ENCODE measurements at regions not wholly inside any gene's neighbourhood (a gene's known extent, or its start where the extent isn't known, plus 50 kb on each side); places are given as distances from the start of the nearest gene placed in this dataset.

GRCh38 chr7:24019841-24020240, 264.1 kb upstream of the NPY start:
- no peak for DNase-seq (ENCODE audit: low spot score in 2 of 2)
- intact Hi-C loops (cut with DNase I; ENCODE audit: low total_unique reads) = no loop called here
- no peaks in the 10 kb centered on the region for H3K27me3 ChIP-seq
- H3K27ac ChIP-seq = no peak overlapping the region
- H3K4me1 ChIP-seq = no peaks in the 10 kb centered on the region
- no peaks in the 10 kb centered on the region for H3K36me3 ChIP-seq
- no peaks in the 10 kb centered on the region for H3K9me3 ChIP-seq
- H3K4me3 ChIP-seq = no peak overlapping the region
- TF ChIP-seq POLR2A (IDR thresholded peaks at IDR 0.05) (no peak), POLR2AphosphoS5 (IDR thresholded peaks at IDR 0.05) (no peak)
- TF ChIP-seq, protein P1, sequence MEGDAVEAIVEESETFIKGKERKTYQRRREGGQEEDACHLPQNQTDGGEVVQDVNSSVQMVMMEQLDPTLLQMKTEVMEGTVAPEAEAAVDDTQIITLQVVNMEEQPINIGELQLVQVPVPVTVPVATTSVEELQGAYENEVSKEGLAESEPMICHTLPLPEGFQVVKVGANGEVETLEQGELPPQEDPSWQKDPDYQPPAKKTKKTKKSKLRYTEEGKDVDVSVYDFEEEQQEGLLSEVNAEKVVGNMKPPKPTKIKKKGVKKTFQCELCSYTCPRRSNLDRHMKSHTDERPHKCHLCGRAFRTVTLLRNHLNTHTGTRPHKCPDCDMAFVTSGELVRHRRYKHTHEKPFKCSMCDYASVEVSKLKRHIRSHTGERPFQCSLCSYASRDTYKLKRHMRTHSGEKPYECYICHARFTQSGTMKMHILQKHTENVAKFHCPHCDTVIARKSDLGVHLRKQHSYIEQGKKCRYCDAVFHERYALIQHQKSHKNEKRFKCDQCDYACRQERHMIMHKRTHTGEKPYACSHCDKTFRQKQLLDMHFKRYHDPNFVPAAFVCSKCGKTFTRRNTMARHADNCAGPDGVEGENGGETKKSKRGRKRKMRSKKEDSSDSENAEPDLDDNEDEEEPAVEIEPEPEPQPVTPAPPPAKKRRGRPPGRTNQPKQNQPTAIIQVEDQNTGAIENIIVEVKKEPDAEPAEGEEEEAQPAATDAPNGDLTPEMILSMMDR (IDR thresholded peaks at IDR 0.05) = no peak

GRCh38 chr7:24024276-24025068, 259.5 kb upstream of the NPY start:
- DNase-seq (ENCODE audit: low spot score in 2 of 2) = no peak
- H3K27me3 ChIP-seq = no peaks in the 10 kb centered on the region
- no peak overlapping the region for H3K27ac ChIP-seq
- H3K36me3 ChIP-seq = no peaks in the 10 kb centered on the region
- intact Hi-C loops (cut with DNase I; ENCODE audit: low total_unique reads) = no loop called here
- TF ChIP-seq, protein P1 (IDR thresholded peaks at IDR 0.05) = no peak
- TF ChIP-seq POLR2A (IDR thresholded peaks at IDR 0.05) (no peak), POLR2AphosphoS5 (IDR thresholded peaks at IDR 0.05) (no peak)
- no peak overlapping the region for H3K4me3 ChIP-seq
- H3K9me3 ChIP-seq = no peaks in the 10 kb centered on the region
- no peaks in the 10 kb centered on the region for H3K4me1 ChIP-seq

- Histone ChIP-seq H3K9me3 (no peaks in the 10 kb centered on the region), H3K4me1 (no peaks in the 10 kb centered on the region), H3K27ac (no peak overlapping the region), H3K4me3 (no peak overlapping the region), H3K36me3 (no peaks in the 10 kb centered on the region), H3K27me3 (no peaks in the 10 kb centered on the region)
- intact Hi-C loops (cut with DNase I; ENCODE audit: low total_unique reads) = no loop called here
- DNase-seq (ENCODE audit: low spot score in 2 of 2) = no peak
- TF ChIP-seq POLR2A (IDR thresholded peaks at IDR 0.05) (no peak), POLR2AphosphoS5 (IDR thresholded peaks at IDR 0.05) (no peak)
- TF ChIP-seq, protein P1 (IDR thresholded peaks at IDR 0.05) = no peak
Observed at GRCh38 chr7:24025094-24025493, 258.9 kb upstream of the NPY start.

DNA sequence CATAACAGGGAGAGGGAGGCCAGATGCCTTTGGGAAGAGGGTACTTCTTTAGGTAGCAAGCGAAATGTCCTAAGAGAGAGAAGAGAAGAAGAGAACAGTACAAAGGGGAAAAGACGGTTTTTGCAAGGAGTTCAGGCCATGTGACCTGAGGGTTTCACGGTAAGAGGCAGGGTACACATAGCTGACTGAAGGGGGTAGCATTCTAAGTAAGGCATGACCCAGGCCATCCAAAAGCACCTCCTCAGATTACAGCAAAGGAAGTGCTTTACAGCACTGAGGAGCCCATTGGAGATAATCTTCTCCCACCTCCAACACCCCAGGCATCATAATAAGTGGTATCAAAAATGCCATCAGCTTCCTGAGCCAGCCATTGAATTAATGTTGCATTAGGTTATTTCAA, 258.2 kb upstream of the NPY start:
- Histone ChIP-seq H3K4me3 (no peak overlapping the region), H3K27me3 (no peaks in the 10 kb centered on the region), H3K36me3 (no peaks in the 10 kb centered on the region), H3K27ac (no peak overlapping the region), H3K4me1 (no peaks in the 10 kb centered on the region), H3K9me3 (no peaks in the 10 kb centered on the region)
- no peak for DNase-seq (ENCODE audit: low spot score in 2 of 2)
- TF ChIP-seq POLR2A (IDR thresholded peaks at IDR 0.05) (no peak), POLR2AphosphoS5 (IDR thresholded peaks at IDR 0.05) (no peak)
- intact Hi-C loops (cut with DNase I; ENCODE audit: low total_unique reads) = no loop called here

- Histone ChIP-seq H3K36me3 (no peaks in the 10 kb centered on the region), H3K4me3 (no peak overlapping the region), H3K27me3 (no peaks in the 10 kb centered on the region), H3K4me1 (no peaks in the 10 kb centered on the region), H3K9me3 (no peaks in the 10 kb centered on the region), H3K27ac (no peak overlapping the region)
- intact Hi-C loops (cut with DNase I; ENCODE audit: low total_unique reads) = no loop called here
- no peak for TF ChIP-seq POLR2A (IDR thresholded peaks at IDR 0.05)
- no peak for TF ChIP-seq POLR2AphosphoS5 (IDR thresholded peaks at IDR 0.05)
- TF ChIP-seq, protein P1 (IDR thresholded peaks at IDR 0.05) = no peak
- DNase-seq (ENCODE audit: low spot score in 2 of 2) = no peak
Observed at GRCh38 chr7:24026351-24026750, 257.6 kb upstream of the NPY start.
